GM12873 (cell line): ENCODE measurements at regions not wholly inside any gene's neighbourhood (a gene's known extent, or its start where the extent isn't known, plus 50 kb on each side); places are given as distances from the start of the nearest gene placed in this dataset.

Experiments used
- CTCF ChIP-seq: IDR thresholded peaks from 2 replicates; pipeline ENCODE4 v1.5.1; 2012; ENCODE audit warnings: low read depth, mild to moderate bottlenecking, moderate library complexity, low read length, control low read depth; ENCODE audit not compliant: insufficient read depth; ENCODE audit errors: missing control alignments

DNA sequence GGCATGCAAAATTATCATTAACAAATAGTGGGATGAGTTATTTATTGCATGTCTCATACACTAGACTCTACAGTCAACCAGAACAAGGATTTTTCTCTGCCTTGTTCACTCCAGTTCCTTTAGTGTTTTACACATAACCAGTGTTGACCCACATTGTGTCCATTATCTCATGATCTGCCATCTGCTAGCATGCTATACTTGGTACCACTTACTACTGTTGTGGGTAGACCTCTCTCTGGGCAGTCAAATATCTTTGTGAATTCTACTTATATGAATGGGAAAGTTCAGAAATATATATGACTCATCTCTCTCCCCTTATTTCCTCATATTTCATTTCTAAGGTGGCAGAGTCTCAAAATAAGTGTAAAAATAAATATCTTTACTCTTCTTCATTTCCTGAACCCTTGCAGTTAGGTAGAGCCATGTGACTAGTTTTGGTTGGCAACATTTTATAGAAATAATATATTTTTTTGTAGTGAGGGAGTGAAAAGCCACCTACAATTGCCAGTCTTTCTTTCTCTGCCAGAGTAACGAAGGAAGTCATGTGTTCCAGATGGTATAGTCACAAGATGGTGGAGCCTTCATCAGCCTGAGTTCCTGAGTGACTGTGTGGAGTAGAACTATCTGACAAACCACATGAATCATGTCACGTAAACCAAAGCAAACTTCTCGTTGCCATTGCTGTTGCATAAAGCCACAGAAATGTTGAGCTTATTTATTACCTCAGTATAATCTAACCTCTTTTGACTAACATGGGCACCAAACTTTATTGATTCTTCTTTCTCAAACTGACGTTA is 704.0 kb downstream of the RNF144A start:
- no peak for TF ChIP-seq CTCF

DNA sequence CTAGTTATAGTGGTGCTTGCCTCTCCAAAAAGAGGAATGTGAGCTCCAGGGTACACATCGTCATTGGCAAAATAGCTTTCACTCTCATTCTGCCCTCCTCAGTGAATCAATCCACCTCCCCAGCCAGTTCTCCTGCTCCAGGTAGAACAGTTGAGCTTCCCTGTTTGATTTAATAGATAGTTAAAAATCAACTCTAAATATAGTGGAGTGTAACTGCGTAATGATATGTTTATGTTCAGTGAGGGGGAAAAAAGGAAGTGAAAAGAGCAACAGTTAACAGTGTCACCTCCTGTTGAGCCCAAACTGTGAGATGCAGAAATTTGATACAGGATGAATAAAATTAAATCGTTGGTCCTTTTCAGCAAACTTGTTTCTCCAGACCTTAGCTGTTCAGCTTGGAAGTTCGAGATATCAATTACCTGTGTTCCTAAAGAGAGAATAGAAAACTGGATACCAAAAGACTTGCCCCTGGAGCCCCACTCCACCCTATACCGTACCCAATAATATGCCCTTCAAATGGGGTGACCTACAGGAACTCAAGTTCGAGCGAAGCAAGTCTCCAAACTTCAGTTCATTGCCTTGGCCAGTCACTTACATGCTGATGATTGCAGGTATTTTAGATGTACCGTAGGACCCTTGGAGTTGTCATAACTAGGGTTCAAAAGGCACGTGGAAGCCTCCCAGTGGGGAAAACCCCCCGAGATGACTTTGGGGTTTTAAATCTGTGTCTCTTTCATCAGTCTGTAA is 708.4 kb downstream of the RNF144A start:
- TF ChIP-seq CTCF = no peak

DNA sequence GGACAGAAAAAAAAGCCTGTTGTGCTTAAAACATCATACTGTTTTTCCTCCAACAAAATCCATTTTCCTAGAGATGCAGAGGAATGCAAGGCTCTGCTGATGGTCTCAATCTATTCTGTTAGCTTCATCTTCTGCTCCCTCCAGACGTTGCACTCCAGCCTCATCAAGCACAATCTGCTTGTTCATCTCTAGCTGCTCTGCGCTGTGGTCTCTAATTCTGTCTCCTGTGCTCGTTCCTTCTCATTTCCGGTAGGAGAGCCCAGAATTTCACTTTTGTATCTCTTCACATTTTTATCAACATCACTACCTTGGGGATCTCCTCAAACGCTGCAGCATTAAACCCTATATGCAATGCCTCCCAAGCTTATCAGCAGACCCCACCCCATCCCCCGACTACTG is 708.9 kb downstream of the RNF144A start:
- TF ChIP-seq CTCF = no peak

GRCh38 chr2:7627583-7627982 is 710.4 kb downstream of the RNF144A start:
- no peak for TF ChIP-seq CTCF

DNA sequence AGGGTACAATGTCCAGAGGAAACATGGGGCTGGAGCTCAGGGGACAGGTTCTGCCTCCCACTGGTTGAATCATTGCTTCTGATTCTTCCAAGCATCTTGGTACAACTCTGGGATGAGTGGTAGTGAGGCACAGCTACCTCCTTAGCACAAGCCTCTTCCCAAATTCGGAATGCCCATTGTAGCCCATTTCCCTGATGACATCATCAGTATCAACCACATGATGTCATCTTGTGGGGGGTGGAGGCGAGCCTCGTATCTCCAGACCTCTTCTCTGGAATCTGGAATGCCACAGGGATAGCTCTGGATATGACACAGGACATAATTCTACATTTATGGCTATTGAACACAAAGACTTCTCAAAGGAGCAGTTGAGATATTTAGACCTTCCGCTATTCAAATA is 715.2 kb downstream of the RNF144A start:
- no peak for TF ChIP-seq CTCF

GRCh38 chr2:7633566-7634153 is 716.4 kb downstream of the RNF144A start:
- TF ChIP-seq CTCF = no peak

DNA sequence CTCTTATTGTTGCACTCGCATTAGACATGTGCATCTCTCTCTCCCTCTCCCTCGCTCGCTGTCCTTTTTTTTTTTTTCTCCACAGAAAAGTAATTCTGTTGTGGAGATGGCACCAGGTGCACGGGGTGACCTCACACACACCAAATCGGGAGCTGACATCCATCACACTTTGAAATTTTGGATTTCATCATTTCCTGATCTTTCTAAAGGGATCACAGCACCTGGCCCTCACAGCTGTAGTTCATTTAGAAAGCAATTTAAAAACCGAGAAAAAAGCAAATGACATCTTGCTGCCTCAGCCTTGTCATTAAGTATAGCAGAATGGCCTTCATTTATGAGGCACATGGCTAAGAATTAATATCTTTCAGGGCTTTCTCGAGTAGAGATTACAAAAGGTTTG is 717.2 kb downstream of the RNF144A start:
- no peak for TF ChIP-seq CTCF
